PFSK-1 (cell line): ENCODE measurements at regions not wholly inside any gene's neighbourhood (a gene's known extent, or its start where the extent isn't known, plus 50 kb on each side); places are given as distances from the start of the nearest gene placed in this dataset.

Experiments used
- POLR2AphosphoS5 ChIP-seq: IDR thresholded peaks from 2 replicates; pipeline ENCODE4 v1.6.1; 2012; ENCODE audit warnings: low read depth, mild to moderate bottlenecking, control low read depth, low read length, moderate library complexity
- REST ChIP-seq, 2 experiments: IDR thresholded peaks; 2 replicates each; pipeline versions ENCODE4 v1.6.1 to v1.8.0; 2011 to 2012; ENCODE audit warnings: low read depth in 2 of 2, low read length in 2 of 2, control low read depth in 1 of 2, inconsistent platforms in 1 of 2, mild to moderate bottlenecking in 1 of 2, moderate library complexity in 1 of 2; ENCODE audit not compliant: insufficient read depth in 1 of 2
- SIN3A ChIP-seq: IDR thresholded peaks from 2 replicates; pipeline ENCODE4 v1.6.1; 2012; ENCODE audit warnings: mild to moderate bottlenecking, low read length, moderate library complexity, borderline replicate concordance; ENCODE audit not compliant: insufficient read depth

- no peak for TF ChIP-seq REST (IDR thresholded peaks at IDR 0.05; ENCODE audit: insufficient read depth in 1 of 2, low read depth in 2 of 2, low read length in 2 of 2)
- no peak for TF ChIP-seq POLR2AphosphoS5
- TF ChIP-seq SIN3A: no peak
These were observed 403.6 kb upstream of the PBX1 start for GRCh38 chr1:164155347-164155746.
